HG02852 (cell line): ENCODE measurements at regions not wholly inside any gene's neighbourhood (a gene's known extent, or its start where the extent isn't known, plus 50 kb on each side); places are given as distances from the start of the nearest gene placed in this dataset.

Experiments
- ATAC-seq: cut with Tn5 transposase; IDR thresholded peaks from one replicate; pipeline ENCODE4 v1.9.1; 2021; ENCODE audit warnings: mild to moderate bottlenecking, moderate library complexity; ENCODE audit not compliant: unreplicated experiment

- ATAC-seq = no peak
These were observed 125.1 kb upstream of the VIPR2 start for GRCh38 chr7:159269745-159270144.

GRCh38 chr7:159263430-159263829 is 118.8 kb upstream of the VIPR2 start:
- ATAC-seq = no peak

GRCh38 chr7:159253657-159254056 is 109.0 kb upstream of the VIPR2 start:
- ATAC-seq = no peak

GRCh38 chr7:159250471-159250870 is 105.8 kb upstream of the VIPR2 start:
- no peak for ATAC-seq

- ATAC-seq = no peak
These were observed 105.0 kb upstream of the VIPR2 start for GRCh38 chr7:159249671-159250070.

- ATAC-seq = no peak
These were observed 103.2 kb upstream of the VIPR2 start for GRCh38 chr7:159247910-159248309.

- ATAC-seq = no peak
These were observed 102.2 kb upstream of the VIPR2 start for GRCh38 chr7:159246702-159247480.

- ATAC-seq = no peak
These were observed 96.3 kb upstream of the VIPR2 start for GRCh38 chr7:159240962-159241361.

GRCh38 chr7:159239028-159239427 is 94.4 kb upstream of the VIPR2 start:
- ATAC-seq = no peak

GRCh38 chr7:159238541-159238940 is 93.9 kb upstream of the VIPR2 start:
- ATAC-seq = no peak

- ATAC-seq = no peak
These were observed 92.5 kb upstream of the VIPR2 start for GRCh38 chr7:159237022-159237653.

GRCh38 chr7:159231017-159231416 is 86.3 kb upstream of the VIPR2 start:
- ATAC-seq = no peak

GRCh38 chr7:159229683-159230475 is 85.2 kb upstream of the VIPR2 start:
- no peak for ATAC-seq

GRCh38 chr7:159227433-159227832 is 82.8 kb upstream of the VIPR2 start:
- ATAC-seq = no peak

GRCh38 chr7:159226011-159226702 is 81.5 kb upstream of the VIPR2 start:
- no peak for ATAC-seq

- ATAC-seq = no peak
These were observed 73.9 kb upstream of the VIPR2 start for GRCh38 chr7:159218607-159219006.

- ATAC-seq = no peak
These were observed 73.5 kb upstream of the VIPR2 start for GRCh38 chr7:159218170-159218569.

- no peak for ATAC-seq
These were observed 70.4 kb upstream of the VIPR2 start for GRCh38 chr7:159215076-159215475.

- no peak for ATAC-seq
These were observed 68.6 kb upstream of the VIPR2 start for GRCh38 chr7:159213253-159213652.

GRCh38 chr7:159212226-159212625 is 67.6 kb upstream of the VIPR2 start:
- no peak for ATAC-seq

- ATAC-seq = no peak
These were observed 67.0 kb upstream of the VIPR2 start for GRCh38 chr7:159211540-159212182.
